Neuronal stem cell (in vitro differentiated cells): ENCODE measurements at regions not wholly inside any gene's neighbourhood (a gene's known extent, or its start where the extent isn't known, plus 50 kb on each side); places are given as distances from the start of the nearest gene placed in this dataset.
A peak's percentile ranks its signal among the peaks of the same experiment; 100 is the strongest.

Experiments
- DNase-seq: peaks from one replicate; pipeline ENCODE4 v3.0.0-alpha.2; 2013; ENCODE audit warnings: low spot score
- H2AFZ ChIP-seq: one replicate; pipeline ENCODE4 v1.6.1; 2013; ENCODE audit warnings: mild to moderate bottlenecking, low read length, inconsistent platforms
- H2AK5ac ChIP-seq: 2 replicates; pipeline ENCODE4 v1.6.1; 2013; ENCODE audit warnings: low read depth, mild to moderate bottlenecking, inconsistent platforms, low read length, moderate library complexity, mixed read lengths
- H2BK120ac ChIP-seq: 2 replicates; pipeline ENCODE4 v1.6.1; 2013; ENCODE audit warnings: low read depth, mild to moderate bottlenecking, inconsistent platforms, low read length, moderate library complexity, mixed read lengths
- H2BK12ac ChIP-seq: one replicate; pipeline ENCODE4 v1.6.1; 2013; ENCODE audit warnings: low read length, inconsistent platforms
- H2BK15ac ChIP-seq: 2 replicates; pipeline ENCODE4 v1.6.1; 2013; ENCODE audit warnings: mild to moderate bottlenecking, low read length, inconsistent platforms, mixed read lengths
- H2BK5ac ChIP-seq: one replicate; pipeline ENCODE4 v1.6.1; 2013; ENCODE audit warnings: inconsistent platforms, mild to moderate bottlenecking, low read length, moderate library complexity
- H3K14ac ChIP-seq: one replicate; pipeline ENCODE4 v1.6.1; 2013; ENCODE audit warnings: low read length, inconsistent platforms
- H3K18ac ChIP-seq: 2 replicates; pipeline ENCODE4 v1.6.1; 2013; ENCODE audit warnings: low read length, inconsistent platforms
- H3K23ac ChIP-seq: 2 replicates; pipeline ENCODE4 v1.6.1; 2013; ENCODE audit warnings: low read depth, mild to moderate bottlenecking, mixed read lengths, low read length, inconsistent platforms; ENCODE audit not compliant: poor library complexity
- H3K27ac ChIP-seq: replicated peaks from 3 replicates; pipeline ENCODE4 v1.5.1; 2013; ENCODE audit warnings: low read length, inconsistent platforms
- H3K27me3 ChIP-seq, 3 experiments: 2 replicates each; pipeline ENCODE4 v1.6.1; 2013; ENCODE audit warnings: low read length in 3 of 3, mild to moderate bottlenecking in 2 of 3, inconsistent platforms in 1 of 3, low read depth in 1 of 3, mixed read lengths in 1 of 3, moderate library complexity in 1 of 3; ENCODE audit not compliant: control insufficient read depth in 3 of 3, insufficient read depth in 3 of 3
- H3K36me3 ChIP-seq, 2 donors: replicated peaks in 1 of 2; 2 replicates each; pipeline ENCODE4 v1.6.1; 2013; ENCODE audit warnings: low read length in 2 of 2; ENCODE audit not compliant: control insufficient read depth in 2 of 2, insufficient read depth in 2 of 2
- H3K4ac ChIP-seq: 2 replicates; pipeline ENCODE4 v1.6.1; 2013; ENCODE audit warnings: inconsistent platforms, mild to moderate bottlenecking, low read length, moderate library complexity
- H3K4me1 ChIP-seq, 2 donors: 1 replicate in 1 of 2; 2 replicates in 1 of 2; pipeline ENCODE4 v1.6.1; 2013; ENCODE audit warnings: low read length in 2 of 2, low read depth in 1 of 2; ENCODE audit not compliant: control insufficient read depth in 2 of 2, insufficient read depth in 1 of 2
- H3K4me2 ChIP-seq: one replicate; pipeline ENCODE4 v1.6.1; 2013; ENCODE audit warnings: mild to moderate bottlenecking, low read length, inconsistent platforms; ENCODE audit not compliant: insufficient read depth, poor library complexity, severe bottlenecking
- H3K4me3 ChIP-seq, 2 donors: 2 replicates each; pipeline ENCODE4 v1.5.1; 2013; ENCODE audit warnings: low read length in 2 of 2, mild to moderate bottlenecking in 2 of 2, inconsistent platforms in 1 of 2, moderate library complexity in 1 of 2
- H3K79me1 ChIP-seq: one replicate; pipeline ENCODE4 v1.6.1; 2013; ENCODE audit warnings: low read depth, mild to moderate bottlenecking, inconsistent platforms, low read length, moderate library complexity
- H3K9ac ChIP-seq: one replicate; pipeline ENCODE4 v1.6.1; 2013; ENCODE audit warnings: mild to moderate bottlenecking, low read depth, low read length, inconsistent platforms; ENCODE audit not compliant: poor library complexity
- H3K9me3 ChIP-seq, 2 donors: replicated peaks in 1 of 2; 2 replicates each; pipeline versions ENCODE3 to v1.6.1; 2013; ENCODE audit warnings: low read length in 2 of 2, mild to moderate bottlenecking in 2 of 2, inconsistent platforms in 1 of 2, low read depth in 1 of 2, mixed read lengths in 1 of 2, moderate library complexity in 1 of 2; ENCODE audit not compliant: control insufficient read depth in 2 of 2, insufficient read depth in 1 of 2
- H4K8ac ChIP-seq: one replicate; pipeline ENCODE4 v1.6.1; 2013; ENCODE audit warnings: low read depth, mild to moderate bottlenecking, inconsistent platforms, low read length, moderate library complexity
- H4K91ac ChIP-seq: one replicate; pipeline ENCODE4 v1.6.1; 2013; ENCODE audit warnings: low read length, low read depth, mild to moderate bottlenecking, inconsistent platforms; ENCODE audit not compliant: poor library complexity
- WGBS, 2 donors: extraction: QIAGEN DNeasy Blood & Tissue Kit; methylation state at CpG; one replicate each; pipeline ENCODE4 v1.1.7; 2013; ENCODE audit warnings: missing lambda C conversion rate in 2 of 2, mixed read lengths in 1 of 2; ENCODE audit not compliant: insufficient read length in 2 of 2, insufficient replicate concordance in 1 of 2; ENCODE audit errors: extremely low coverage in 2 of 2; 5-methylcytosine and 5-hydroxymethylcytosine counted together

GRCh38 chr13:58823701-58824100, 1192.2 kb downstream of the PCDH17 start:
- H3K18ac ChIP-seq = no peak overlapping the region
- H3K27me3 ChIP-seq = no peaks in the 10 kb centered on the region
- no peak overlapping the region for H2BK5ac ChIP-seq
- H3K4ac ChIP-seq = no peak overlapping the region
- H3K4me2 ChIP-seq = no peak overlapping the region
- no peaks in the 10 kb centered on the region for H3K79me1 ChIP-seq
- H4K91ac ChIP-seq = no peak overlapping the region
- no peak overlapping the region for H3K27ac ChIP-seq
- no peak overlapping the region for H3K14ac ChIP-seq
- H3K9me3 ChIP-seq = no peaks in the 10 kb centered on the region
- no peak overlapping the region for H4K8ac ChIP-seq
- H2BK120ac ChIP-seq = no peak overlapping the region
- no CpG with 5 or more reads among the region's 29 CpGs for WGBS, 2 donors
- H3K36me3 ChIP-seq = no peaks in the 10 kb centered on the region
- peak overlapping the region; percentile 35 for H2AFZ ChIP-seq
- H2BK15ac ChIP-seq = no peak overlapping the region
- no peak for DNase-seq
- no peak overlapping the region for H2BK12ac ChIP-seq
- no peak overlapping the region for H3K23ac ChIP-seq
- no peak overlapping the region for H2AK5ac ChIP-seq
- no peak overlapping the region for H3K4me3 ChIP-seq
- no peak overlapping the region for H3K9ac ChIP-seq
- H3K4me1 ChIP-seq = no peaks in the 10 kb centered on the region

- Histone ChIP-seq H3K9ac (no peak overlapping the region), H4K8ac (no peak overlapping the region), H3K27me3 (no peaks in the 10 kb centered on the region), H3K4me3 (no peak overlapping the region), H3K14ac (no peak overlapping the region), H2AK5ac (no peak overlapping the region), H3K36me3 (no peaks in the 10 kb centered on the region), H3K4me1 (no peaks in the 10 kb centered on the region), H3K79me1 (no peaks in the 10 kb centered on the region), H3K23ac (no peak overlapping the region), H3K4me2 (no peak overlapping the region), H2BK15ac (no peak overlapping the region), H3K18ac (no peak overlapping the region), H2BK12ac (no peak overlapping the region), H2AFZ (no peak overlapping the region), H2BK120ac (no peak overlapping the region), H3K9me3 (no peaks in the 10 kb centered on the region), H4K91ac (no peak overlapping the region), H3K27ac (no peak overlapping the region), H3K4ac (no peak overlapping the region), H2BK5ac (no peak overlapping the region)
- WGBS, 2 donors = no CpG with 5 or more reads among the region's 2 CpGs
- DNase-seq = no peak
These were observed 1196.4 kb downstream of the PCDH17 start for GRCh38 chr13:58827904-58828303.

- no CpG with 5 or more reads among the region's 1 CpG for WGBS, 2 donors
- no peak overlapping the region for H3K4me3 ChIP-seq
- H4K91ac ChIP-seq = no peak overlapping the region
These were observed 1199.3 kb downstream of the PCDH17 start for GRCh38 chr13:58830841-58831240.

GRCh38 chr13:58838615-58839014, 1207.1 kb downstream of the PCDH17 start:
- Histone ChIP-seq H3K79me1 (no peaks in the 10 kb centered on the region), H2AK5ac (no peak overlapping the region), H3K4me2 (no peak overlapping the region), H3K18ac (no peak overlapping the region), H2AFZ (no peak overlapping the region), H2BK5ac (no peak overlapping the region), H2BK12ac (no peak overlapping the region), H3K36me3 (no peaks in the 10 kb centered on the region), H4K8ac (no peak overlapping the region), H3K4me1 (no peaks in the 10 kb centered on the region), H3K9ac (no peak overlapping the region), H3K23ac (no peak overlapping the region), H3K27ac (no peak overlapping the region), H3K4ac (no peak overlapping the region), H4K91ac (no peak overlapping the region), H2BK120ac (no peak overlapping the region), H3K9me3 (peaks cover 0 to under 1% of the 10 kb centered on the region in 2 donors), H3K4me3 (no peak overlapping the region), H2BK15ac (no peak overlapping the region), H3K27me3 (no peaks in the 10 kb centered on the region), H3K14ac (no peak overlapping the region)
- no CpG with 5 or more reads among the region's 1 CpG for WGBS, 2 donors
- no peak for DNase-seq

More at GRCh38 chr13:58830841-58831240, 1199.3 kb downstream of the PCDH17 start:
- Histone ChIP-seq H3K27me3 (no peaks in the 10 kb centered on the region), H3K79me1 (no peaks in the 10 kb centered on the region), H3K4me2 (no peak overlapping the region), H2BK5ac (no peak overlapping the region), H3K36me3 (no peaks in the 10 kb centered on the region), H3K23ac (no peak overlapping the region), H4K8ac (no peak overlapping the region), H2AK5ac (no peak overlapping the region), H3K9me3 (no peaks in the 10 kb centered on the region), H3K4ac (no peak overlapping the region), H3K9ac (no peak overlapping the region), H2AFZ (no peak overlapping the region), H2BK120ac (no peak overlapping the region), H3K18ac (no peak overlapping the region), H2BK15ac (no peak overlapping the region), H3K4me1 (no peaks in the 10 kb centered on the region), H2BK12ac (no peak overlapping the region), H3K27ac (no peak overlapping the region), H3K14ac (no peak overlapping the region)
- no peak for DNase-seq
